D341Med (cell line): ENCODE measurements at regions not wholly inside any gene's neighbourhood (a gene's known extent, or its start where the extent isn't known, plus 50 kb on each side); places are given as distances from the start of the nearest gene placed in this dataset.

Experiments used
- DNase-seq: peaks from one replicate; pipeline ENCODE4 v3.0.0; 2012; ENCODE audit warnings: low spot score

GRCh38 chr9:106708475-106709146, 154.4 kb upstream of the ZNF462 start:
- no peak for DNase-seq

- DNase-seq = no peak
Observed at GRCh38 chr9:106712279-106712678, 150.7 kb upstream of the ZNF462 start.

GRCh38 chr9:106713206-106713605, 149.8 kb upstream of the ZNF462 start:
- no peak for DNase-seq

- no peak for DNase-seq
Observed at GRCh38 chr9:106716820-106717219, 146.1 kb upstream of the ZNF462 start.

GRCh38 chr9:106717686-106718085, 145.3 kb upstream of the ZNF462 start:
- no peak for DNase-seq

GRCh38 chr9:106718936-106719335, 144.0 kb upstream of the ZNF462 start:
- no peak for DNase-seq

GRCh38 chr9:106722051-106722753, 140.8 kb upstream of the ZNF462 start:
- no peak for DNase-seq

GRCh38 chr9:106723926-106724325, 139.0 kb upstream of the ZNF462 start:
- no peak for DNase-seq

- no peak for DNase-seq
Observed at GRCh38 chr9:106724566-106724965, 138.4 kb upstream of the ZNF462 start.

- no peak for DNase-seq
Observed at GRCh38 chr9:106726070-106726815, 136.7 kb upstream of the ZNF462 start.

GRCh38 chr9:106727969-106728368, 135.0 kb upstream of the ZNF462 start:
- no peak for DNase-seq

- no peak for DNase-seq
Observed at GRCh38 chr9:106728860-106729259, 134.1 kb upstream of the ZNF462 start.

GRCh38 chr9:106731910-106732309, 131.1 kb upstream of the ZNF462 start:
- peak; percentile 63 for DNase-seq

GRCh38 chr9:106733828-106734380, 129.1 kb upstream of the ZNF462 start:
- DNase-seq = no peak

GRCh38 chr9:106737516-106737915, 125.5 kb upstream of the ZNF462 start:
- no peak for DNase-seq

- no peak for DNase-seq
Observed at GRCh38 chr9:106738109-106738508, 124.9 kb upstream of the ZNF462 start.

- DNase-seq = no peak
Observed at GRCh38 chr9:106745457-106745856, 117.5 kb upstream of the ZNF462 start.

GRCh38 chr9:106745876-106746275, 117.1 kb upstream of the ZNF462 start:
- no peak for DNase-seq

- DNase-seq = no peak
Observed at GRCh38 chr9:106751681-106752080, 111.3 kb upstream of the ZNF462 start.

GRCh38 chr9:106752581-106752980, 110.4 kb upstream of the ZNF462 start:
- no peak for DNase-seq

- DNase-seq = no peak
Observed at GRCh38 chr9:106753155-106753671, 109.8 kb upstream of the ZNF462 start.

- no peak for DNase-seq
Observed at GRCh38 chr9:106755736-106756135, 107.2 kb upstream of the ZNF462 start.

- no peak for DNase-seq
Observed at GRCh38 chr9:106757514-106757913, 105.5 kb upstream of the ZNF462 start.
